ENCODE measurements at regions not wholly inside any gene's neighbourhood (a gene's known extent, or its start where the extent isn't known, plus 50 kb on each side); places are given as distances from the start of the nearest gene placed in this dataset.
"Not testable (repeated sequence)": the region's sequence is repeated elsewhere in the genome, so short reads cannot be mapped to it uniquely, and the experiment has no call there.

DNA sequence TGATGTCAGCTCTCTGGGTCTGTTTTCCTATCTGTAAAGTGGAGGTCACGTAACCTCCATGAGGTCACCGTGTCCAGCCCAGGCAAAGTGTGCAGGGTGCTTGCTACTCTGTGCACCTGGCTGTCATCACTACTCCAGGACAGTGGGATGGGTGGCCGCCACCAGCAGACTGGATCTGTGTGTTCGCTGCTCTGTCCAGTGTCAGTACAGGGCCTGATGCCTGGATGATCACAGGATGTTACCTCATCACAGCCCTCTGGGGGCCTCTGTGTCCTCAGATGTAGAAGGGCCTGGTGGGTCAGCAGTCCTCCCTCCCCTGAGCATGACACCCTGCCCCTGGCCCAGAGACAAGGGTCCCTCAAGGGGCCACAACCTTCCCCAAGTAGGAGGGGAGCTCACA lies 80.0 kb downstream of the KCNJ18 start:
- TF ChIP-seq, protein P1, sequence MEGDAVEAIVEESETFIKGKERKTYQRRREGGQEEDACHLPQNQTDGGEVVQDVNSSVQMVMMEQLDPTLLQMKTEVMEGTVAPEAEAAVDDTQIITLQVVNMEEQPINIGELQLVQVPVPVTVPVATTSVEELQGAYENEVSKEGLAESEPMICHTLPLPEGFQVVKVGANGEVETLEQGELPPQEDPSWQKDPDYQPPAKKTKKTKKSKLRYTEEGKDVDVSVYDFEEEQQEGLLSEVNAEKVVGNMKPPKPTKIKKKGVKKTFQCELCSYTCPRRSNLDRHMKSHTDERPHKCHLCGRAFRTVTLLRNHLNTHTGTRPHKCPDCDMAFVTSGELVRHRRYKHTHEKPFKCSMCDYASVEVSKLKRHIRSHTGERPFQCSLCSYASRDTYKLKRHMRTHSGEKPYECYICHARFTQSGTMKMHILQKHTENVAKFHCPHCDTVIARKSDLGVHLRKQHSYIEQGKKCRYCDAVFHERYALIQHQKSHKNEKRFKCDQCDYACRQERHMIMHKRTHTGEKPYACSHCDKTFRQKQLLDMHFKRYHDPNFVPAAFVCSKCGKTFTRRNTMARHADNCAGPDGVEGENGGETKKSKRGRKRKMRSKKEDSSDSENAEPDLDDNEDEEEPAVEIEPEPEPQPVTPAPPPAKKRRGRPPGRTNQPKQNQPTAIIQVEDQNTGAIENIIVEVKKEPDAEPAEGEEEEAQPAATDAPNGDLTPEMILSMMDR (IDR thresholded peaks at IDR 0.05) = no peak
- H3K27ac ChIP-seq = no peak overlapping the region
- no peaks in the 10 kb centered on the region for H3K9me3 ChIP-seq
- intact Hi-C loops (cut with DNase I) = no loop called here
- H3K27me3 ChIP-seq = no peaks in the 10 kb centered on the region
- H3K4me1 ChIP-seq = no peaks in the 10 kb centered on the region
- no CpG with 5 or more reads among the region's 4 CpGs for WGBS, 2 donors
- H3K36me3 ChIP-seq = no peaks in the 10 kb centered on the region
- no peak for DNase-seq
- no peak overlapping the region for H3K4me3 ChIP-seq

DNA sequence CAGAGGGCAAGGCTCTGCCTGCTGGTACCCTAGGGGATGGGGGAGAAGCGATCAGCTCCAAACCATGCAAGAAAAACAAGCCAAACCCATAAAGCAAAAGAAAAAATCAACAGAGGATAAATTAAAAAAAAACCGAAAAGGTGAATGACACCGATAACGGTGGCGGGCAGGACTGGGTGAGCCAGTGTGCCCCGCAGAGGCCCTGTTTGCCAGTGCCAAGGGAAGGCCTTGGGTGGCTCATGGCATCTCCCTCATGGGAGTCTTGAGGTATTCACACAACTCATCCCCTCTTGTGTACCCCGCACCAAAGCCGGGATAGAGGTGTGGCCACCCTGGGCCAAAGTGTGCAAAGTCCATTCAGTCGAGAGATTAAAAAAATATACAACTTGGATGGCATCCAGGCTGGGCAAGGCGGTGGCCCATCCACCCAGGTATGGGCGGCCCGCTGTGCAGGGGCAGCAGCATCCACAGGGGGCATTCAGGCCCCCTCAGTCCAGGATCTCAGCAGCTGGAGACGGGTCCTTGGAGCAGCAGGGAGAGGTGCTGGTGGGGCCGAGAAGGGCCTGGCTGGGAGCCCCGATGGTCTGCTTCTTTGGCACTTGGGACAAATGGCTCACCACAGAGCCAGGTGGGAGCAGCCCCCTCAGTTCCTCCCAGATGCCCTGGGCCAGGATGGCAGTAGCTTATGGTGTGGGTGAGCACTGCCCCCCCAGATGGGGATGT lies 80.8 kb downstream of the KCNJ18 start:
- H3K36me3 ChIP-seq; H3K27ac ChIP-seq; intact Hi-C loops (cut with DNase I); H3K9me3 ChIP-seq; H3K4me3 ChIP-seq; H3K27me3 ChIP-seq; DNase-seq; H3K4me1 ChIP-seq: not testable (repeated sequence)
- WGBS, 2 donors = 78 to 93% methylated on average over 8 to 12 of the region's 15 CpGs

DNA sequence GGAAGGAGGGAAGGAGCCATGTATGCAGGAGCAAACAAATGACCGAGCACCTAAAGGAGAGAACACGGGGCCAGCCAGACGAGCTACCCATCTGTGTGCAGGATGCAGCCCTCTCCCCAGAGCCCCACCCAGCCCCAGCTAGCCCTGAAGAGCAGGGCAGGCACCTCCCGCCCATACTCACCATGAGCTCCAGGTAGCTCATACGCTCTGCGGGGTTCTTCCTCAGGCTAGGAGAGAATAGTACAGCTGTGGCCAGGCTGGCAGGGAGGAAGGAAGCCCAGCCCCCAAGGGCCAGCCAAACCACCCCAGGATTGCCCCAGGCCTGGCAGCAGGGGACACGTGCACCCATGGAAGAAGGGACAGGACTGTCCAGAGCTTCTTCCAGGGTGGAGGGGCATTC lies 81.9 kb downstream of the KCNJ18 start:
- H3K4me1 ChIP-seq = no peaks in the 10 kb centered on the region
- no peaks in the 10 kb centered on the region for H3K27me3 ChIP-seq
- no peaks in the 10 kb centered on the region for H3K36me3 ChIP-seq
- no peak for DNase-seq
- intact Hi-C loops (cut with DNase I) = no loop called here
- H3K27ac ChIP-seq = no peak overlapping the region
- TF ChIP-seq, protein P1 (IDR thresholded peaks at IDR 0.05) = no peak
- no peak for TF ChIP-seq POLR2A (IDR thresholded peaks at IDR 0.05)
- 43% methylated on average over 1 of the region's 7 CpGs; no CpG with 5 or more reads in 1 of the 2 donors for WGBS, 2 donors
- H3K9me3 ChIP-seq = no peaks in the 10 kb centered on the region
- H3K4me3 ChIP-seq = no peak overlapping the region

DNA sequence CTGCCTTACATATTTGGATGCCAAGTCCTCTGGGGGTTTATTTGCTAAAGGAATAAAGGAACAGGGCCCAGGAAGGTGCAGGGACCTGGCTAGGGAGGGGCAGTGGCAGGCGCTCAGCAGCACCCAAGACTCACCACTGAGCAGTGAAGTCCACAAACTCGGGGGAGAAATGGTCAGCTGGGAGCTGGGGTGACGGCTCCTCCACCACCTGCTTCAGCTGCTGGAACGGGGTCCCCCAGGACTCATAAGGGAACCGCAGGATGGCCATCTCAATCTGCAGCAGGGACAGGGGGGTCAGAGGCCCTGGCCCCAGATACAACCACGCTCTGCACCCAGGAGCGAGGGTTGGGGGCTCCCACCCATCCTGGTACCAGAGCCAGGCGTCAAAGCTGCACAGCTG lies 83.2 kb downstream of the KCNJ18 start:
- intact Hi-C loops (cut with DNase I); H3K36me3 ChIP-seq; H3K4me3 ChIP-seq; H3K9me3 ChIP-seq; DNase-seq; H3K27me3 ChIP-seq; H3K27ac ChIP-seq; H3K4me1 ChIP-seq: not testable (repeated sequence)
- 0 to 67% methylated on average over 1 of the region's 8 CpGs for WGBS, 2 donors

DNA sequence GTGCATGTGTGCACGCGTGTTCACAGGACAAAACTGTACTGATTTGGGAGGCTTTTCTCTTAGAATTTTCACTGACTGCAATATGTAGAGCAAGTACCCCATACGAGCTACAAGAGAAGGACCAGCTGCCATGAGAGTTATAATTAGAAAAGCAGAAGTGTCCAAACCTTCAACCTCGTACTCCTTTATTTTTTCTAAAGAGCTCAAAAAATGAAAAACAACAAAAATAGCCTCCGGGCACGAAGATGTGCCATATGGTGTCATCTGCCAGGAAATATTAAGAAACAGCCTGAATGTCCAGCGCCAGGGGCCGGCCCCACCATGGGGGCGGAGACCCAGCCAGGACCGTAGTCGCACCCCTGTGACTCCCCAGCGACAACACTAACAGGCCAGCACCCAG lies 84.6 kb downstream of the KCNJ18 start:
- H3K4me1 ChIP-seq; H3K9me3 ChIP-seq; H3K36me3 ChIP-seq; H3K27ac ChIP-seq; intact Hi-C loops (cut with DNase I); DNase-seq; H3K27me3 ChIP-seq; H3K4me3 ChIP-seq: not testable (repeated sequence)
- WGBS, 2 donors = 80 to 93% methylated on average over 3 to 6 of the region's 12 CpGs

DNA sequence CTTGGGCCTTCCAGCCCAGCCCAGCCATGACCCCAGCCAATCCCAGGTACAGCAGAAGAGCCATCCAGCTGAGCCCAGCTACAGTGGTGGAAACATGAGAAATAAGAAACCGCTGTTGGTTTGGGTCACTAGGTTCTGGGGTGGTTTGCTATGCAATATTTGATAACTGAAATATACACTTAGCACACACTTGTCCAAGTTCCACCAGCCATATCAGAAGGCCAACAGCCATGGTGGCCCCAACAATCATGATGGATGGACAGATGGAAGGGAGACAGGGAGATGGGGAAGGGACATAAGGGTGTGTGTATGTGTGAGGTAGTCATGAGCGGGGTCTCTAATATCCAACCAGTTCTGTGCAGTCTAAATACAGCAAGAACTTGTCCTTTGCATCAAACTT lies 86.5 kb downstream of the KCNJ18 start:
- H3K9me3 ChIP-seq; H3K4me1 ChIP-seq; H3K27me3 ChIP-seq; intact Hi-C loops (cut with DNase I); H3K4me3 ChIP-seq; H3K36me3 ChIP-seq; H3K27ac ChIP-seq; DNase-seq: not testable (repeated sequence)
- 35 to 43% methylated on average over 2 of the region's 2 CpGs for WGBS, 2 donors

DNA sequence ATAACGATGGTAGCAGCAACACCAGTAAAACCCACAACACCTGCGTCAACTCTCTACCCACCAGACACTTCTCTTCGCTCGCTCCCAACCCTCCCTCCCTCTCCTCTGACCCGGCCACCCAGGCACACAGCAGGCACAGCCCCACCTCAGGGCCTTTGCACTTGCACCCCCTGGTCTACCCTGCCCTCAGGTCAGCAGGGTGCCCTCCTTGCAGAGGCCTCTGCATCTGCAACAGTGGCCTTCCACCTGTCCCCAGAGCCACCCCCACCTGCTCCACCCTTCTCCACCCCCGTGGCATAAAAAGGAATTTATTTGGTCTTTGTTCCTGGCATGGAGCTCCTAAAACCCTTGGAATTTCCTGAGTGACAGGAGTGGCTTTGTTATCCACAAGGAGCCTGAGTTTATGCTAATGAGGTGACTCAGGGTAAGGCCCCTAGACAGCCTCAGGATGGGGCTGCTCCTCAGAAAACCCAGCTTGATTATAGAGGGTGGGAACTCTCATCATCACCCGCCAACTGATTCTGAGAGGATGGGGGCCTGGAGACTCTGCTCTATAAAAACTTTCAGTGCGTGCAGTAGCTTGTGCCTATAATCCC lies 88.1 kb downstream of the KCNJ18 start:
- H3K4me1 ChIP-seq; H3K4me3 ChIP-seq; H3K9me3 ChIP-seq; DNase-seq; H3K27ac ChIP-seq; H3K36me3 ChIP-seq; H3K27me3 ChIP-seq; intact Hi-C loops (cut with DNase I): not testable (repeated sequence)
- WGBS, 2 donors = 0 to 33% methylated on average over 1 to 3 of the region's 8 CpGs

DNA sequence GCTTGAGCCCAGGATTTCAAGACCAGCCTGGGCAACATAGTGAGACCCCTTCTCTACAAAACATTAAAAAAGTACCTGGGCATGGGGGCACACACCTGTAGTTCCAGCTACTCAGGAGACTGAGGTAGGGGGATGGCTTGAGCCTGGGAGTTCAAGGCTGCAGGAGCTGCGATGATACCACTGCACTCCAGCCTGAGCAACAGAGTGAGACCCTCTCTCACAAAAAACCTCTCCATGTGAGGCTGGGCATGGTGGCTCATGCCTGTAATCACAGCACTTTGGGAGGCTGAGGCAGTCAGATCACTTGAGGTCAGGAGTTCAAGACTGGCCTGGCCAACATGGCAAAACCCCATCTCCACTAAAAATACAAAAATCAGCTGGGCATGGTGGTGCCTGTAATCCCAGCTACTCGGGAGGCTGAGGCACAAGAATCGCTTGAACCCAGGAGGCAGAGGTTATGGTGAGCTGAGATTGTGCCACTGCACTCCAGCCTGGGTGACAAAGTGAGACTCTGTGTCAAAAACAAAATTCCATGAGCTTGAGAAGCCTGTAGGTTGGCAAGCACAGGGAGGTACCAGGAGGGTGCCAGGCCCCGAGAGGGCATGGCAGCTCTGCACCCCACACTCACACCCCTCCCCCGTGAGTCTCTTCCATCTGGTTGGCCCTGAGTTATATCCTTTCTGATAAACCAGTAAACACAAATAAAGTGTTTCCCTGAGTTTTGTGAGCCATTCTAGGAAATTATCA lies 88.8 kb downstream of the KCNJ18 start:
- H3K27ac ChIP-seq; DNase-seq; H3K4me3 ChIP-seq; intact Hi-C loops (cut with DNase I); H3K36me3 ChIP-seq; H3K9me3 ChIP-seq; H3K4me1 ChIP-seq; H3K27me3 ChIP-seq: not testable (repeated sequence)
- WGBS, 2 donors = 54 to 59% methylated on average over 4 to 5 of the region's 5 CpGs

DNA sequence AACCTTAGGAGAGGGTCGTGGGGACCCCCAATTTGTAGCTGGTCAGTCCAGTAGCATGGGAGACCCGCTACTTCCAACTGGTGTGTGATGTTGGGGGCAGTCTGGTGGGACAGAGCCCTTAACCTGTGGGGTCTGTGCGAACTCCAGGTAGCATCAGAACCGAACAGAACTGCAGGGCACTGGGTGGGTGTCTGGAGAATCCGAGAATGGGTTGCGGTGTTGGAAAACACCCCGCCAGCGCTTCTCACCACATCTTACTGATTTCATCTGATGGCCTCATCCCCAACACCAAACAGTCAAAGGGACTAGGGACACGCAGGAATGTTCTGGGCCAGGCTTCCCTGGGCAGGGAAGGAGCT lies 89.3 kb downstream of the KCNJ18 start:
- H3K27me3 ChIP-seq; H3K36me3 ChIP-seq; H3K4me3 ChIP-seq; H3K9me3 ChIP-seq; intact Hi-C loops (cut with DNase I); H3K27ac ChIP-seq; DNase-seq; H3K4me1 ChIP-seq: not testable (repeated sequence)
- 46 to 58% methylated on average over 7 to 8 of the region's 9 CpGs for WGBS, 2 donors

DNA sequence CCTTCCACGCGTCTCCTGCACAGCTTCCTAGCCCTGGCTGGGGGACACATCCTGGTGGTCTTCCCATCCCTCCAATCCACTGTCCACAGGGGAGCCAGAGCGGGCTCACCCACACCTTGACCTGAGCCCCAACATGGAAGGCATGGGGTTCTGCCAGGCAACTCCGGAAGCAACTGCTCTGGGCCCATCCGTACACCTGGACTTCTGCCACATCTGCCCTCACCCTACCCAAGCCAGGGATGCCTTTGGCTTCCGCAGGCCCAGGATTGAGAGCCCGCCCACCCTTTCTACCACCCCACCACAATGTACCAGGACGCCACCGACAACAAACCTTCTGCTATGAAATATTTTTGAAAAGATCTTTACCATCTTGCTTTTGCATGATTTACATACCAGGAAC lies 89.8 kb downstream of the KCNJ18 start:
- H3K4me1 ChIP-seq; H3K36me3 ChIP-seq; H3K4me3 ChIP-seq; intact Hi-C loops (cut with DNase I); H3K27ac ChIP-seq; DNase-seq; H3K27me3 ChIP-seq; H3K9me3 ChIP-seq: not testable (repeated sequence)
- no CpG with 5 or more reads among the region's 9 CpGs for whole genome bisulfite sequencing, 2 donors

DNA sequence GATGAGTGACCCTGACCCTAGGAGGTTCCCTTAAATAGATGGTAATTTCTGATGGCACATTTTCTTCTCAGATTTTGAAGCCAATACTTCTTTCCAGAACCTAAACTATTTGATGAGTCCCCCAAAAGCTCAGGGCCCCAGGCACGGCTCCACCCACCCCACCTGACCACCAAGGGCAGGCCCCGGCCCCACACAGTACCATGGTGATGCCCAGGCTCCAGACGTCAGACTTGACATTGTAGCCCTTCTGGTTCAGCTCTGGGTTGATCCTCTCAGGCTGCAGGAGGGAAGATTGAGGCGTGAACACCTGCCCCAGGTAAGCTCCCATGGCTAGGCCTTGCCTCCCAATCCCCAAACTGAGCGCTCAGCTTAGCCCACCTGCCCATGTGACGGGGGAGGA lies 90.3 kb downstream of the KCNJ18 start:
- WGBS, 2 donors = no CpG with 5 or more reads among the region's 6 CpGs

More for the DNA sequence above, 90.3 kb downstream of the KCNJ18 start:
- H3K4me1 ChIP-seq; DNase-seq; H3K9me3 ChIP-seq; H3K4me3 ChIP-seq; H3K36me3 ChIP-seq; H3K27ac ChIP-seq; H3K27me3 ChIP-seq; intact Hi-C loops (cut with DNase I): not testable (repeated sequence)
